ENCODE measurements at regions not wholly inside any gene's neighbourhood (a gene's known extent, or its start where the extent isn't known, plus 50 kb on each side); places are given as distances from the start of the nearest gene placed in this dataset.
"Not testable (repeated sequence)": the region's sequence is repeated elsewhere in the genome, so short reads cannot be mapped to it uniquely, and the experiment has no call there.

GRCh38 chr4:157776930-157777528 lies 395.8 kb downstream of the GASK1B start:
- DNase-seq, result no peak

- no peak for DNase-seq
These were observed 396.9 kb downstream of the GASK1B start for GRCh38 chr4:157775971-157776370.

GRCh38 chr4:157772907-157773306 lies 399.9 kb downstream of the GASK1B start:
- DNase-seq, result no peak

- no peak for DNase-seq
These were observed 404.4 kb downstream of the GASK1B start for GRCh38 chr4:157768419-157768818.

- no peak for DNase-seq
These were observed 409.3 kb downstream of the GASK1B start for GRCh38 chr4:157763490-157763889.

GRCh38 chr4:157754410-157754809 lies 418.4 kb downstream of the GASK1B start:
- no peak for DNase-seq

- DNase-seq, result no peak
These were observed 421.2 kb downstream of the GASK1B start for GRCh38 chr4:157751631-157752030.

GRCh38 chr4:157741642-157742041 lies 431.2 kb downstream of the GASK1B start:
- DNase-seq, result no peak

GRCh38 chr4:157739242-157739641 lies 433.6 kb downstream of the GASK1B start:
- DNase-seq, result no peak

GRCh38 chr4:157728215-157728614 lies 444.6 kb downstream of the GASK1B start:
- no peak for DNase-seq

GRCh38 chr4:157727163-157727562 lies 445.7 kb downstream of the GASK1B start:
- DNase-seq, result no peak

GRCh38 chr4:157722146-157722545 lies 450.7 kb downstream of the GASK1B start:
- no peak for DNase-seq

- DNase-seq, result no peak
These were observed 459.5 kb downstream of the GASK1B start for GRCh38 chr4:157713342-157713741.

GRCh38 chr4:157706155-157706554 lies 466.7 kb downstream of the GASK1B start:
- no peak for DNase-seq

- DNase-seq, result no peak
These were observed 470.0 kb downstream of the GASK1B start for GRCh38 chr4:157702831-157703230.

GRCh38 chr4:157701695-157701994 lies 471.2 kb downstream of the GASK1B start:
- DNase-seq, result no peak

- no peak for DNase-seq
These were observed 471.7 kb downstream of the GASK1B start for GRCh38 chr4:157700898-157701694.

GRCh38 chr4:157689476-157689875 lies 468.9 kb downstream of the GRIA2 start:
- DNase-seq, result no peak

GRCh38 chr4:157687971-157688370 lies 467.4 kb downstream of the GRIA2 start:
- no peak for DNase-seq

GRCh38 chr4:157679326-157679725 lies 458.8 kb downstream of the GRIA2 start:
- DNase-seq, result not testable (repeated sequence)

GRCh38 chr4:157678478-157678877 lies 457.9 kb downstream of the GRIA2 start:
- DNase-seq, result no peak

- no peak for DNase-seq
These were observed 454.2 kb downstream of the GRIA2 start for GRCh38 chr4:157674699-157675098.

- DNase-seq, result no peak
These were observed 447.3 kb downstream of the GRIA2 start for GRCh38 chr4:157667836-157668235.

GRCh38 chr4:157664726-157665125 lies 444.2 kb downstream of the GRIA2 start:
- DNase-seq, result no peak

Data from activated naive CD4-positive, alpha-beta T cell treated with Interleukin-2 at 50 U/mL for 16 hours (primary cell).